GM21423 (cell line): ENCODE measurements at regions not wholly inside any gene's neighbourhood (a gene's known extent, or its start where the extent isn't known, plus 50 kb on each side); places are given as distances from the start of the nearest gene placed in this dataset.
"Not testable (repeated sequence)": the region's sequence is repeated elsewhere in the genome, so short reads cannot be mapped to it uniquely, and the experiment has no call there.

ENCODE experiments used
- ATAC-seq: cut with Tn5 transposase; IDR thresholded peaks from one replicate; pipeline ENCODE4 v1.9.1; 2021; ENCODE audit warnings: mild to moderate bottlenecking, moderate library complexity; ENCODE audit not compliant: unreplicated experiment

DNA sequence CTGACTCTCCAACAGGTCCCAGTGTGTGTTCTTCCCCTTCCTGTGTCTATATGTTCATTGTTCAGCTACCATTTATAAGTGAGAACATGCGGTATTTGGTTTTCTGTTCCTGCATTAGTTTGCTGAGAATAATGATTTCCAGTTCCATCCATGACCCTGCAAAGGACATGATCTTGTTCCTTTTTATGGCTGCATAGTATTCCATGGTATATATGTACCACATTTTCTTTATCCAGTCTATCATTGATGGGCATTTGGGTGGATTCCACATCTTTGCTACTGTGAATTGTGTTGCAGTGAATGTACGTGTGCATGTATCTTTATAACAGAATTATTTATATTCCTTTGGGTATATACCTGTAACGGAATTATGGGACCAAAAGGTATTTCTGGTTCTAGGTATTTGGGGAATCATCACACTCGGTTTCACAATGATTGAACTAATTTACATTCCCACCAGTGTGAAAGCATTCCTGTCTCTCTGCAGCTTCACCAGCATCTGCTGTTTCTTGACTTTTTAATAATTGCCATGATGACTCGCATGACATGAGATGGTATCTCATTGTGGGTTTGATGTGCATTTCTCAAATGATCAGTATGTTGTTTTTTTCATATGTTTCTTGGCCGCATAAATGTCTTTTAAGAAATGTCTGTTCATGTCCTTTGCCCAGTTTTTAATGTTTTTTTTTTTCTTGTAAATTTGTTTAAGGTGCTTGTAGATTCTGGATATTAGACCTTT lies 60.2 kb downstream of the LSMEM1 start:
- ATAC-seq = no peak

DNA sequence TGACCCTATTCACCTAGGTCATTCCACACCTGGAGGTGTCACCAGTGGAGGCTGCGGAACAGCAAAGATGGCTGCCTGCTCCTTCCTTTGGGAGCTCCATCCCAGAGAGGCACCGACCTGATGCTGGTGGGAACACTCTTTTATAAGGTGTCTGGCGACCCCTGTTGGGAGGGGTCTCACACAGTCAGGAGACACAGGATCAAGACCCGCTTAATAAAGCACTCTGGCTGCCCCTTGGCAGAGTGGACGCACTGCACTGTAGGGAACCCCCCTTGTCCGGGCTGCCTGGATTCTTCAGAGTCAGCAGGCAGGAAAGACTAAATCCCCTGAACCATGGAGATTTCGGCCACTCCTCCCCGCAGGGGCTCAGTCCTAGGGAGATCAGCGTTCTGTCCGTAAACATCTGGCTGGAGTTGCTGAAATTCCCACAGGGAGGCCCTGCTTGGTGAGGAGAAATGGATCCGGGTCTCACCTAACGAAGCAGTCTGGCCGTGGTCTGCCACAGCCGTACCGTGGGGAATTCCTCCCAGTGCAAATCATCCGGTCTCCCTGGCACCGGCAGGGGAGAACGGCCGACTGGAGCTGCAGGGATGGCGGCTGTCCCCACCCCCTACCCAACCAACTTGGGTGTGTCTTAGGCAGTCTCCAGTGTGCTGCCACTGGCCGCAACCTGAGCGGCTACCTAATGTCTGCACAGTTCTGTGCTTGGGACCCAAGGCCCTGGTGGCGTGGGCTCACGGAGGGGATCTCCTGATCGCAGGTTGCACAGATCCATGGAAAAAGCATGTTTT lies 66.1 kb downstream of the LSMEM1 start:
- ATAC-seq = no peak

DNA sequence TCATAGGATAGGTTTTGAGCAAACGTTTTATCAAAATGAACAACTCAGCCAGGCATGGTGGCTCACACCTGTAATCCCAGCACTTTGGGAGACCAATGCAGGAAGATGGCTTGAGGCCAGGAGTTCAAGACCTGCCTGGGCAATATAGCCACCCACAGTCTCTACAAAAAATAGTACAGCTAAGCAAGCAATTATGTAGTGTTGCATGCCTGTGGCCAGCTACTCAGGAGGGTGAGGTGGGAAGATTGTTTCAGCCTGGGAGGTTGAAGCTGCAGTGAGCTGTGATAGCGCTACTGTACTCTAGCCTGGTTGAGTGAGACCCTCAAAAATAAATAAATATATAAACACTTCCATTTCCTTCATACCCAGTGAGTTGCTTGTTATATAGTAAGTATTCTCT lies 67.1 kb downstream of the LSMEM1 start:
- no peak for ATAC-seq

DNA sequence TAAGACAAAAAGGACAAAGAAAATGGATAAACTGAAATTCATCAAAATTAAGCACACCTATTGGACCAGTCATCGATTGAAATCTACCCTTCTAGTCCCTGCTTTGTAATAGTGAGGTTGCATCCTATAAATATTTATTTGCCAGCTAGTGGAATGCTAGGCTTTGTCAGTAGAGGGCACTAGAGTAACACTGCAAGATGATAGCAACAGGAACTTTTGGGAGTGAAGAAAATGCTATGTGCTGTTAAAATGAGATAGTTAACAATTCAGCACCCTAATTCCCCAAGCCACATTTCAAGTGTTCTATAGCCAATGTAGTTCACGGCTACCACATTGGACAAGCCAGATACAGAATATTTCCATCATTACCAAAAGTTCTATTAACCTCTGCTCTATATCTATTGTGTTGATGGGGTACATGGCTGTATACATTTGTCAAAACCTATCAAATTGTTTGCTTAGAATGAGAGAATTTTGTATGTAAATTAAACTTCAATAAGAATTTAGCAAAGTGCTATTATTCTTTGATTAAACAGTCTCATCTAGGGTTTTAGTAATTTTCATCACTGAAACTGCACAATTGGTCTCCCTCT lies 69.8 kb downstream of the LSMEM1 start:
- peak; percentile 95 for ATAC-seq

DNA sequence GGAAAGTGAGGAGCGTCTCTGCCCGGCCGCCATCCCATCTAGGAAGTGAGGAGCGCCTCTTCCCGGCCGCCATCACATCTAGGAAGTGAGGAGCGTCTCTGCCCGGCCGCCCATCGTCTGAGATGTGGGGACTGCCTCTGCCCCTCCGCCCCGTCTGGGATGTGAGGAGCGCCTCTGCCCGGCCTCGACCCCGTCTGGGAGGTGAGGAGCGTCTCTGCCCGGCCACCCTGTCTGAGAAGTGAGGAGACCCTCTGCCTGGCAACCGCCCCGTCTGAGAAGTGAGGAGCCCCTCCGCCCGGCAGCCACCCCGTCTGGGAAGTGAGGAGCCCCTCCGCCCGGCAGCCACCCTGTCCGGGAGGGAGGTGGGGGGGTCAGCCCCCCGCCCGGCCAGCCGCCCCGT lies 70.7 kb downstream of the LSMEM1 start:
- not testable (repeated sequence) for ATAC-seq

DNA sequence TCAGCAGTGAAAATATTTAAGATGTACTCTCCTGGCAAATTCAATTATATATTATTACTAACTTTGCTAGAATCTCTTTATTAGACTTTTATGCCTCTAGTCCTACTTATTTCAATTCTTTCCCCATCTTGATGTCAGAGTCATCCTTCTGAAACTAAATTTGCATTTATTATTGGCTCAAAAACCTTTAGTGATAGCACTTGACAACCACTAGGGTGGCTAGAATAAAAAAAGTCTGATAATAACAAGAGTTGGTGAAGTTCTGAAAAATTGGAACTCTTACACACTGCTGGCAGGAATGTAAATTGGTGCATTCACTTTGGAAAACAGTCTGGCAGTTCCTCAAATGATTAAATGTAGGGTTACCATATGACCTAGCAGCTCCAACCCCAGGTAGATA lies 73.8 kb downstream of the LSMEM1 start:
- ATAC-seq = no peak

DNA sequence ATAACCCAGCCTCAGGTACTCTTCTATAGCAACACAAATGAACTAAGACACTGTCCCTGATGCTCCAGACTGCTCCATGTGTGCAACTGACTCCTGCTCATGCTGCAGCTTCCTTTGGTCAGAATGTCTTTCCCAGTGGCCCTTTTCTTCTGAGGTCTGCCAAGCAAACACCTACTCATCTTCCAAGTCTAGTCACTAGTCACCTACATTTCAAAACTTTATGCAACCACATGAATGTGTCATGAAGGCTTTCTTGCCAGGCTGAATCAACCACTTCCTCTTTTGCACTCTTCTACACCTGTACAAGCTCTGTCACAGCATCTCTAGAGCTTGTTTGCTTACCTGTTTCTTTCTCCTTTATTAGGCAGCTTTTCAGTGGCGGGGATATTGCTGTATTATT lies 75.8 kb downstream of the LSMEM1 start:
- ATAC-seq = peak; percentile 95

DNA sequence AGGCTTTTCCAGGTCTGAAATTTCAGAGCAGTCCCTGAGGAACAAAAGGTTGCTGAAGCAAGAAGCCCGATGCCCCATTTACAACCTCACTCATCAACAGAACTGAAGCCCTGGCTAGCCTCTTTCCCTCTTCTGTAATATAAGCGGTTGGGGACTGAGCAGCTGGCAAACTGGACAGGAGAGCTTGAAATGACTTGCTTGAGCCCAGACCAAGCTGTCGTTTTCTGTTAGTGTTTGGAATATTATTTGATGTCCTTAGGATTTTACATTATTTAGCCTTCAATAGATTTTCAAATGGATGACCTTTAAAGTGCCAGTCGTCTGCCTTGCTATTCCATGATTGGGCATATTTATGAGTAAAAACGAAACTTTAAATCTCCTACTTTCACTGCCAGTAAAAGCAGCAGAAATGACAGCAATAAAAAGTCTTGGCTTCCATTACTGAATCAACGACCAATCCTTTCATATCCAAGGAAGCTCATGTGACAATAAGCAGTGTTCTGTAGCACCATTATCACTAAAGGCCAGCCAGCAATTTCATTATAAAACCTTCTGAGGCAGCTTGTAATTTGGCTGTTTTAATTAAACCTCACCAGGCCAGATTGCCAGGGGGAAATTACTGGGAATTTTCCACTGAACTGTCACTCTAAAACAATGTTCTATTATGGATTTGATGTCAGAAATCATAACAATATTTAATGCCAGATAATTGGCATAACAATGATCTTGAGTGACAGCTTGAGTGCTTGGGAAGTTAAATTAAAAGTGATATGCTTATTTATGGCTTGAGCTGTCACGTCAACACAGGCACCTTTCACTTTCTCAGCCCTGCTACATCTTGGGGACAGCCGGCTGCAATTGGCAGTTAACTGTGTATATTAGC lies 85.9 kb downstream of the LSMEM1 start:
- no peak for ATAC-seq

DNA sequence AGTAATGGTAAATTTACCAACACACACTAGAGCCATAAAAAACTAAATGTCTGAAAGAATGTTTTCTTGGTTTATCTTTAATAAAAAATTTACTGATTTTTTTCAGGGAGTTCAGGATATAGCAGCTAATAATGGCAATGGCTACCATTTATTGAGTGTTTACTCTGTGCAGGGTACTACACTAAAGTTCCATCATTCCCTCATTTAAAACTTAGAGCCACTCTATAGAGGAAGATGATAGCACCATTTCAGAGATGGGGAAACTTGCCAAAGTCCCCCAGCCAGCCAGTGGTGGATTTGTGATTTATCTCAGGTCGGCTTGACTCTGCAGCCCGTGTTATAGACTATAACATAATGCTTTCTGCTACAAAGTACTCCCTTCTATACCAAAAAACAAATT lies 86.6 kb downstream of the LSMEM1 start:
- no peak for ATAC-seq

DNA sequence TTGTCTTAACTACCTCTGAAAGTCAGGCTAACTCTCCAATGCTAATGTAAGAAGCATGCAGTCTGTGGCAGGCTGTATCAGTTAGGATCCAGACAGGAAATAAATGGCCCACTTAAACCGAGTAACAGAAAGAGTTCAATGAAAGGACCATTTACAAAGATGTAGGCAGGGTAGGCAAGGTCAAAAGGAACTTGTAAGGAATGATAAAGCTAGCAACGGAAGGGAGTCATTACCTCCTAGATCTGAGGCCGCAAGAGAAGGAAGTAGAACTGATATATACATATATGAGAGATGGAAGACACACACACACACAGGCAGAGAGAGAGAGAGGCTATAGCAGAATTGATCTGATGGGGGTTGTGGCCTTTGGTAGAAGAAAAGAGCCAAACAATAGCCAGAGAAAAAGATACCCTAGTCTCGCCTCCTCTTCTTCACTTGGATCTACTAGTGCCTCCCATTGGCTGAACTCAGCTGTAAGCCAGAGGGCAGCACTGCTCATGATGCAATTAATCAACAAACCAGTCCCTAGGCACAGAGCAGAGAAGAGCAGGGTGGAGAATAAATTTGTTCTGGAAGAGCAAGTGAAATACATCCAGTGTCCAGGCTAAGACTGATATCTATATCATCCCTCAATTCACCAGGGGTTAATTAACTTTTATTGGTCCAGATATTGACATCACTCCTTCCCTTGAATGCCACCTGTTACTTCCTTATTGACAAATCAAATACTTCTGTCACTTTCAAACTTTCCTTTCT lies 91.2 kb downstream of the LSMEM1 start:
- no peak for ATAC-seq

DNA sequence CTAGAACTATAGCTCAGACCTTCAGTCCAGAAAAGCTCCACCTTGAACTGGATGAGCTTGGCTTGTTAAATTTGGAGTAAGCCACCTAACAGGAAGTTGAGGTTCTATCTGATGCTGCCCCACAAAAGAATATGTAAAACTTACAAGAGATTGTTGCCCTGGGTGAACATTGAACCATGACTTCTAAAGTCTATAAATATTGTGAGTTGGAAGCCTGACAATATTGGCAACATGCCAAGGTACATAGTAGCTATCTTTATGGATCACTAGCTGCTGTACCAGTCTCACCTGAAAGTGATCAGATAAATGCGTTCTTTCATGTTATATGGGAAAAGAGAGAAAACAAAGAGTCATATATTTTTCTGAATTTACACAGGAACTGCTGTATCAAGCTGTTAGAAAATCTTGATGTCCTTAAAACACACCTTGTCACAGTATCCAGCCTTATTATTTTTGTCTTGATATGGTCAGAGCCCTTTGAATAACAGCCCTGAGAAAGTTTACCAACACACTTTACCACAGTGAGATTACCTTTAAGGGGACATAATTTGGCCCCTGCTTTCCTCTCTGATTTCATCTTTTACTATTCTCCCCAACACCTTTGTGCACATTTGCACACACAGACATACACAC lies 92.0 kb downstream of the LSMEM1 start:
- no peak for ATAC-seq

DNA sequence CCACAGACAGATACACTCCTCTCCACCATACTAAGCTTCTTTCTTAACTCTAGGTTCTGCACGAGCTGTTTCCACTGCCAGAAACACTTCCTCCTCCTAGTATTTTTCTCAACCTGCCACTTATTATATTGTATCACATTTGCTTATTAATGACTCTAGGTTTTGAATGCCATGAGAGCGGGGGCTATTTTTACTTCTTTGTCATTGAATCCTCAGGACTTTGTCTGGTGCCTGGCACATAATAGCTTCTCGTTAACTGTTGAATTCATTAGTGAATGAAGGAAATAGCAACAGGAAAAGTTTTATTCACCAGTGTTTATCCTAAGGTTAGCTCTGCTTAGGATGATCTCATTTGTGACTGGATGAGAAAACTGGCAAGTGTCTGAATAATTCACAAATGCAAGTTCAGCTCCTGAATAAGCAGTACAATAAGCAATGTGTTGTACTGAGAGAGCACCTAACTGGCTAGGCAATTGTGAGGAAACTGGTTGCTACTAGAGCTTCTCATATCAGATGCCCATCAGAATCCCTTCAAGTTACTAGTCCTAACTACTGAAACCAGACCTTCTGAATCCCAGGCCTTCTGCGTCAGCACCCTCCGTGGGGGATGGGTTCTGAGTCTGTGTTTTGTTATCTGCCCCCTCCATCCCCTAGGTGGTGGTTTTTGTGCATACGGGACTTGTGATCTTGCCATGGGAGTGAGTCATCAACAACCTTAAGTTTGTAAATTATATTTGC lies 92.7 kb downstream of the LSMEM1 start:
- no peak for ATAC-seq

DNA sequence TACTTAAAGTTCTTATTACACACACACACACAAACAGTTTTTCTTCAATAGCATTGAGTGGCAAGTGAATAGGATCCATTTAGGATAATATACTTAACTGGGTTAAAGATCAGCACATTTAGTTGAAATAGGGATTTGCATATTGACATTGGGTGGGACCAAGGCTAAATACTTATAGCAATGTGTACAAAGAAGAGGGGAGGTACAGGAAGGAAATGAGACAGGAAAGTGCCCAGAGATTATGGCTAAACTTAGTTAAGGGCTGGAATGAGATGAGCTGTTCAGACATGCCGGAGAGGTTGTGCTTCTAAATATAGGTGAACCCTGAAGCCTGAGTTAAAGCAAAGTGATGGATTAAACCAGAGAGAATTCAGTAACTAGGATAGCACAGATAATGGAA lies 95.1 kb downstream of the LSMEM1 start:
- ATAC-seq = no peak

DNA sequence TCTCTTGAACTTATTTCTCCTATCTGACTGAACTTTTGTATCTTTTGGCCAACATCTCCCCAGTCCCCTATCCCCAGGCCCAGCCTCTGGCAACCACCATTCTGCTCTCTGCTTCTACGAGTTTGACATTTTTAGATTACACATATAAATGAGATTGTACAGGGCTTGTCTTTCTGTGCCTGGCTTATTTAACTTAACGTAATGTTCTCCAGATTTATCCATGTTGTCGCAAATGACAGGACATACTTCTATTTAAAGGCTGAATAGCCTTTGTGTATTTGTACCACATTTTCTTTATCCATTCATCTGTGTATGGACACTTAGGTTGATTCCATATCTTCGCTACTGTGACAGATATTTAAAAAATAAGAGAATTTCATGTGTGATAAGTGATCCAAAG lies 98.6 kb downstream of the LSMEM1 start:
- no peak for ATAC-seq

DNA sequence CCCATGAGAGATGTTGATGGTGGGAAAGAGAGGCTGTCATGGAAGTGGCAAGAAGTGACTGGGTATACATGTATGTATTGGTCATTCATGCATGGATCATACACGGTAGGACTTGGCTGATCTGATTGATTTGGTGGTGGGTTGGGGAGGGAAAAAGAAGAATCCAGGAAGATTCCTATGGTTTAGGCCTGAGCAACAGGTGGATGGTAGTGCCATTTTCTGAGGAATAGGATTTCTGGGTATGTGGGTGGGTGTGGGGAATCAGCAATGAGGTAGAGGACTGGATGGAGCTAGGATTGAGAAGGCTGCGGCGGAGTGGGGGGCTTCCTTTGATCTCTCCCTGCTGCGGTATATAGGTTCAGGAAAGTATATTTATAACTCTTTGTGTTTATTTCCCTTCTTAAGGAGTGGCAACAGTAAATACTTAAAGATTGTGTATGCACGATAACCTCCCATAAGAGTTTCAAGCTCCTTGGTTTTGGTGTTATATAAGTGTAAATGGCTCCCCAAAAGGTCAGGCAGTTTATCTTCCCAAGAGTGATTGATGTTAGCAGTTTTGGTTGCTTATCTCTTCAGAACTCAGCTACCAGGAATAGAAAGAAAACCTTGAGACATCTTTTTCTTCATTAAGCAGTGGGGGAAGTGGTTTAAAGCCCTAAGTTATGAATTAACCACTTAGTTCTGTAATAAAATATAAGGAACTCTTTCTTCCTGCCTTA lies 100.1 kb downstream of the LSMEM1 start:
- no peak for ATAC-seq

DNA sequence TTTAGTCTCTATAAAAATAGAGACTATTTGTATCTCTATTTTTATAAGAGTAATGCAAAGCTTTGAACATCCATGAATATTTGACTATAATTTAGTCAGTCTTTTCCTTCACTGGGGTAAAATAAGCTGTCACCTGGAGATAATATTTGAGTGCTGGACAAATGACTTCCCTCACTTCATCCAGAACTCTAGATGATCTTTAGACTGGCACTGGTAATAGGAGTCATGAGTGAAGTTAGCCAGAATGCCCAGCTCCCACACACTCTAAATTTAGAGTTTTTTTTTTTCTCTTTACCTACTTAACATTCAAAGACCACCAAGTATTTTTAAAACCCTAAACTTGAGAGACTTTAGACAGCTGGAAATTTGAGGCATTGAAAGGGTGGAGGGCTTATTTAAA lies 100.7 kb downstream of the LSMEM1 start:
- ATAC-seq = no peak

DNA sequence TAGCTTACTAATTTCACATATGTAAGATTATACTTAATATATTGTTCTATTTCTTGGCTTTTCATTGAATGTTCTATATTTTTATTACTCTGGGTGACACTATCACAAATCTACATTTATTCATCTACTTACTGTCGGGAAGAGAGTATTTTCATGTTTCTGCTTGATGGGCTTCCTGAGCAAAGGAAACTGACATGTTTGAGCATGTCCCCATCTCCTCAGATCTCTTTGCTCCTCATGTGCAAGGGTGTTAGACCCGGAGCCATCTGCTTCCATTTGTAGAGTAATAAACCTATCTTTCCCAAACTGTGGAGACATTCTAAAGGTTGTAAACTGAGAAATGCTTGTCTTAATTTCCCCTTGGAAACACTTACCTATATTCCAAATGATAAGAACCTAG lies 103.5 kb downstream of the LSMEM1 start:
- no peak for ATAC-seq

DNA sequence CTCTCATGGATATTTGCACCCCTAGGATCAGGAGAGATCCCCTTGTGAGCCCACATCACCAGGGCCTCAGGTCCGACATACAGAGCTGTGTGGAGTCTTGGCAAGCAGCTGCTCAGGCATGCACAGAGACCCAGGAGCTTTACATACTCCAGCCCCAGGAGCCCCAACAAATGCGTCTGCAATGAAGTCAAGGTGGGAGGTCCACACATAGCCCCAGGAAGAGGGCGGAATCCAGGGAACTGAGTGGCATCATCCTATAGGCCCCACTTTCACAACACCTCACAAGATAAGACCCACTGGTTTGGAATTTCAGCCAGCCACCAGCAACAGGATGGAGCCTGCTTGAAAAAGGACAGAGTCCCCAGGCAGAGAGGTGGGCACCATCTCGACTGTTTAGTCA lies 106.7 kb downstream of the LSMEM1 start:
- no peak for ATAC-seq
